WTC11 (cell line): ENCODE measurements at regions not wholly inside any gene's neighbourhood (a gene's known extent, or its start where the extent isn't known, plus 50 kb on each side); places are given as distances from the start of the nearest gene placed in this dataset.

Source experiments
- ATAC-seq: fragments of 200-7000 bp; cut with Tn5 transposase; 2 replicates; pipeline ENCODE4 v1.10.0; 2021; ENCODE audit warnings: mild to moderate bottlenecking, moderate library complexity
- CTCF ChIA-PET: fragments of 300-600 bp; sonication (Branson Sonifier 250); formaldehyde crosslinking; loops from one replicate; lab custom pipeline; 2021; ENCODE audit warnings: antibody characterized with exemption; lab: Charles Lee
- POLR2A ChIA-PET: fragments of 350-600 bp; sonication (Branson Sonifier 250); formaldehyde crosslinking; loops from one replicate; lab custom pipeline; 2021; ENCODE audit warnings: antibody characterized with exemption; lab: Charles Lee
- DNase-seq: peaks from one replicate; pipeline ENCODE4 v3.0.0; 2021; ENCODE audit warnings: low spot score
- H3K27ac Mint-ChIP-seq: 2 replicates; pipeline ENCODE4 v1.8.0; 2021; ENCODE audit warnings: mixed read lengths
- H3K27me3 Mint-ChIP-seq: 2 replicates; pipeline ENCODE4 v1.8.0; 2021; ENCODE audit warnings: low read depth, mild to moderate bottlenecking, moderate library complexity, mixed read lengths
- H3K36me3 Mint-ChIP-seq: 2 replicates; pipeline ENCODE4 v1.8.0; 2021; ENCODE audit warnings: mixed read lengths
- H3K4me1 Mint-ChIP-seq: 2 replicates; pipeline ENCODE4 v1.8.0; 2022; ENCODE audit warnings: mixed read lengths
- H3K4me3 Mint-ChIP-seq: 2 replicates; pipeline ENCODE4 v1.8.0; 2021; ENCODE audit warnings: mild to moderate bottlenecking, moderate library complexity, mixed read lengths
- H3K9me3 Mint-ChIP-seq: 2 replicates; pipeline ENCODE4 v1.8.0; 2021; ENCODE audit warnings: mixed read lengths
- ATF1 ChIP-seq: sonication (generic); formaldehyde crosslinking; IDR thresholded peaks from 2 replicates; pipeline ENCODE4 v1.8.1; 2023; ENCODE audit warnings: mild to moderate bottlenecking, moderate library complexity, missing genetic modification reagents
- EMX1 ChIP-seq: fragments of 250-450 bp; sonication (Bioruptor Pico); IDR thresholded peaks from 2 replicates; pipeline ENCODE4 v1.8.0; 2021; ENCODE audit warnings: mild to moderate bottlenecking
- FOXK1 ChIP-seq: sonication (generic); formaldehyde crosslinking; IDR thresholded peaks from 2 replicates; pipeline ENCODE4 v1.8.0; 2022; ENCODE audit warnings: mild to moderate bottlenecking, moderate library complexity, missing genetic modification reagents
- IRF2 ChIP-seq: sonication (generic); formaldehyde crosslinking; IDR thresholded peaks from 2 replicates; pipeline ENCODE4 v1.8.0; 2022; ENCODE audit warnings: low read depth, missing genetic modification reagents, borderline replicate concordance
- JUN ChIP-seq: sonication (generic); formaldehyde crosslinking; IDR thresholded peaks from 2 replicates; pipeline ENCODE4 v1.8.0; 2023; ENCODE audit warnings: mild to moderate bottlenecking, missing genetic modification reagents
- KAT7 ChIP-seq: sonication (generic); formaldehyde crosslinking; IDR thresholded peaks from 2 replicates; pipeline ENCODE4 v1.8.1; 2023; ENCODE audit warnings: missing genetic modification reagents, mild to moderate bottlenecking, borderline replicate concordance
- MXD4 ChIP-seq: fragments of 250-450 bp; sonication (Bioruptor Pico); IDR thresholded peaks from 2 replicates; pipeline ENCODE4 v1.8.0; 2021; ENCODE audit warnings: mild to moderate bottlenecking, moderate library complexity, borderline replicate concordance
- NFATC4 ChIP-seq: fragments of 250-450 bp; sonication (Bioruptor Pico); IDR thresholded peaks from 2 replicates; pipeline ENCODE4 v1.9.0; 2021; ENCODE audit warnings: mild to moderate bottlenecking
- NFE2L1 ChIP-seq: sonication (generic); formaldehyde crosslinking; IDR thresholded peaks from 2 replicates; pipeline ENCODE4 v1.8.1; 2023; ENCODE audit warnings: missing genetic modification reagents
- NFYB ChIP-seq: sonication (generic); formaldehyde crosslinking; conservative IDR thresholded peaks from 2 replicates; pipeline ENCODE4 v1.8.0; 2022; ENCODE audit warnings: low read depth, missing genetic modification reagents
- SMAD4 ChIP-seq: sonication (generic); formaldehyde crosslinking; IDR thresholded peaks from 2 replicates; pipeline ENCODE4 v1.8.0; 2022; ENCODE audit warnings: mild to moderate bottlenecking, missing genetic modification reagents
- SOX15 ChIP-seq: fragments of 250-450 bp; sonication (Bioruptor Pico); IDR thresholded peaks from 2 replicates; pipeline ENCODE4 v1.9.0; 2021; ENCODE audit warnings: mild to moderate bottlenecking
- TEAD4 ChIP-seq: sonication (generic); formaldehyde crosslinking; IDR thresholded peaks from 2 replicates; pipeline ENCODE4 v1.8.0; 2022; ENCODE audit warnings: mild to moderate bottlenecking, missing genetic modification reagents
- ZBTB21 ChIP-seq: sonication (generic); formaldehyde crosslinking; IDR thresholded peaks from 2 replicates; pipeline ENCODE4 v1.8.1; 2023; ENCODE audit warnings: mild to moderate bottlenecking, missing genetic modification reagents, borderline replicate concordance
- ZNF317 ChIP-seq: sonication (generic); formaldehyde crosslinking; IDR thresholded peaks from 2 replicates; pipeline ENCODE4 v1.8.1; 2023; ENCODE audit warnings: low read depth, mild to moderate bottlenecking, moderate library complexity, missing genetic modification reagents, borderline replicate concordance
- TF ChIP-seq, protein P1 (sequence below): fragments of 250-450 bp; sonication (Bioruptor Pico); IDR thresholded peaks from 2 replicates; pipeline ENCODE4 v2.1.2; 2022; ENCODE audit warnings: mild to moderate bottlenecking, moderate library complexity
- TF ChIP-seq, protein P2 (sequence below): sonication (generic); formaldehyde crosslinking; IDR thresholded peaks from 2 replicates; pipeline ENCODE4 v1.8.0; 2023; ENCODE audit warnings: missing genetic modification reagents
- TF ChIP-seq, protein P3 (sequence below): fragments of 250-450 bp; sonication (Bioruptor Pico); IDR thresholded peaks from 2 replicates; pipeline ENCODE4 v1.9.0; 2021; ENCODE audit warnings: mild to moderate bottlenecking, borderline replicate concordance
- TF ChIP-seq, protein P4 (sequence below): sonication (generic); formaldehyde crosslinking; IDR thresholded peaks from 2 replicates; pipeline ENCODE4 v1.8.0; 2022; ENCODE audit warnings: mild to moderate bottlenecking, missing genetic modification reagents

DNA sequence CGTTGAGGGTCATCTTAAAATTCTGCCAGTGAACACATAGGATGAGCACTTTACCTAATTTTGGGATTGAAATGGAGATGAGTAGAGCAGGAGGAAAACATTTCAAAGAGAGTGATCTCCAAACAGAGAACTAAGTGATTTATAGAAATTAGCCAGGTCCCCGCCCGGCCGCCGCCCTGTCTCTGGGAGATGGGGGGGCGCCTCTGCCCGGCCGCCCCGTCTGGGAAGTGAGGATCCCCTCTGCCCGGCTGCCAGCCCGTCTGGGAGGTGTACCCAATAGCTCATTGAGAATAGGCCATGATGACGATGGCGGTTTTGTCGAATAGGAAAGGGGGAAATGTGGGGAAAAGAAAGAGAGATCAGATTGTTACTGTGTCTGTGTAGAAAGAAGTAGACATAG is 276.7 kb upstream of the C11orf87 start:
- no peak overlapping the region for H3K27ac Mint-ChIP-seq
- H3K27me3 Mint-ChIP-seq, result no peaks in the 10 kb centered on the region; the same call in 1 of the 2 replicates
- POLR2A ChIA-PET, result no interaction called here
- CTCF ChIA-PET, result no interaction called here
- 0 out of 2 replicates have a peak, but pooled peaks cover 3% of the 10 kb centered on the region for H3K9me3 Mint-ChIP-seq
- DNase-seq, result no peak
- peaks cover 20% of the 10 kb centered on the region for H3K4me1 Mint-ChIP-seq
- TF ChIP-seq MXD4 (CRISPR knock-in tag) (no peak), TEAD4 (CRISPR knock-in tag) (no peak), FOXK1 (CRISPR knock-in tag) (no peak), NFATC4 (no peak), NFYB (CRISPR knock-in tag) (no peak), NFE2L1 (CRISPR knock-in tag) (no peak), SMAD4 (CRISPR knock-in tag) (no peak), ZBTB21 (CRISPR knock-in tag) (no peak)
- TF ChIP-seq, protein P1, sequence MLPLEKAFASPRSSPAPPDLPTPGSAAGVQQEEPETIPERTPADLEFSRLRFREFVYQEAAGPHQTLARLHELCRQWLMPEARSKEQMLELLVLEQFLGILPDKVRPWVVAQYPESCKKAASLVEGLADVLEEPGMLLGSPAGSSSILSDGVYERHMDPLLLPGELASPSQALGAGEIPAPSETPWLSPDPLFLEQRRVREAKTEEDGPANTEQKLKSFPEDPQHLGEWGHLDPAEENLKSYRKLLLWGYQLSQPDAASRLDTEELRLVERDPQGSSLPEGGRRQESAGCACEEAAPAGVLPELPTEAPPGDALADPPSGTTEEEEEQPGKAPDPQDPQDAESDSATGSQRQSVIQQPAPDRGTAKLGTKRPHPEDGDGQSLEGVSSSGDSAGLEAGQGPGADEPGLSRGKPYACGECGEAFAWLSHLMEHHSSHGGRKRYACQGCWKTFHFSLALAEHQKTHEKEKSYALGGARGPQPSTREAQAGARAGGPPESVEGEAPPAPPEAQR (CRISPR knock-in tag), result no peak
- TF ChIP-seq, protein P2, sequence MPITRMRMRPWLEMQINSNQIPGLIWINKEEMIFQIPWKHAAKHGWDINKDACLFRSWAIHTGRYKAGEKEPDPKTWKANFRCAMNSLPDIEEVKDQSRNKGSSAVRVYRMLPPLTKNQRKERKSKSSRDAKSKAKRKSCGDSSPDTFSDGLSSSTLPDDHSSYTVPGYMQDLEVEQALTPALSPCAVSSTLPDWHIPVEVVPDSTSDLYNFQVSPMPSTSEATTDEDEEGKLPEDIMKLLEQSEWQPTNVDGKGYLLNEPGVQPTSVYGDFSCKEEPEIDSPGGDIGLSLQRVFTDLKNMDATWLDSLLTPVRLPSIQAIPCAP, result no peak
- TF ChIP-seq, protein P3, sequence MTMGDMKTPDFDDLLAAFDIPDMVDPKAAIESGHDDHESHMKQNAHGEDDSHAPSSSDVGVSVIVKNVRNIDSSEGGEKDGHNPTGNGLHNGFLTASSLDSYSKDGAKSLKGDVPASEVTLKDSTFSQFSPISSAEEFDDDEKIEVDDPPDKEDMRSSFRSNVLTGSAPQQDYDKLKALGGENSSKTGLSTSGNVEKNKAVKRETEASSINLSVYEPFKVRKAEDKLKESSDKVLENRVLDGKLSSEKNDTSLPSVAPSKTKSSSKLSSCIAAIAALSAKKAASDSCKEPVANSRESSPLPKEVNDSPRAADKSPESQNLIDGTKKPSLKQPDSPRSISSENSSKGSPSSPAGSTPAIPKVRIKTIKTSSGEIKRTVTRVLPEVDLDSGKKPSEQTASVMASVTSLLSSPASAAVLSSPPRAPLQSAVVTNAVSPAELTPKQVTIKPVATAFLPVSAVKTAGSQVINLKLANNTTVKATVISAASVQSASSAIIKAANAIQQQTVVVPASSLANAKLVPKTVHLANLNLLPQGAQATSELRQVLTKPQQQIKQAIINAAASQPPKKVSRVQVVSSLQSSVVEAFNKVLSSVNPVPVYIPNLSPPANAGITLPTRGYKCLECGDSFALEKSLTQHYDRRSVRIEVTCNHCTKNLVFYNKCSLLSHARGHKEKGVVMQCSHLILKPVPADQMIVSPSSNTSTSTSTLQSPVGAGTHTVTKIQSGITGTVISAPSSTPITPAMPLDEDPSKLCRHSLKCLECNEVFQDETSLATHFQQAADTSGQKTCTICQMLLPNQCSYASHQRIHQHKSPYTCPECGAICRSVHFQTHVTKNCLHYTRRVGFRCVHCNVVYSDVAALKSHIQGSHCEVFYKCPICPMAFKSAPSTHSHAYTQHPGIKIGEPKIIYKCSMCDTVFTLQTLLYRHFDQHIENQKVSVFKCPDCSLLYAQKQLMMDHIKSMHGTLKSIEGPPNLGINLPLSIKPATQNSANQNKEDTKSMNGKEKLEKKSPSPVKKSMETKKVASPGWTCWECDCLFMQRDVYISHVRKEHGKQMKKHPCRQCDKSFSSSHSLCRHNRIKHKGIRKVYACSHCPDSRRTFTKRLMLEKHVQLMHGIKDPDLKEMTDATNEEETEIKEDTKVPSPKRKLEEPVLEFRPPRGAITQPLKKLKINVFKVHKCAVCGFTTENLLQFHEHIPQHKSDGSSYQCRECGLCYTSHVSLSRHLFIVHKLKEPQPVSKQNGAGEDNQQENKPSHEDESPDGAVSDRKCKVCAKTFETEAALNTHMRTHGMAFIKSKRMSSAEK (CRISPR knock-in tag), result no peak
- TF ChIP-seq, protein P4, sequence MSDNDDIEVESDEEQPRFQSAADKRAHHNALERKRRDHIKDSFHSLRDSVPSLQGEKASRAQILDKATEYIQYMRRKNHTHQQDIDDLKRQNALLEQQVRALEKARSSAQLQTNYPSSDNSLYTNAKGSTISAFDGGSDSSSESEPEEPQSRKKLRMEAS (CRISPR knock-in tag), result no peak
- ATAC-seq, result no peak
- no peaks in the 10 kb centered on the region for H3K36me3 Mint-ChIP-seq
- H3K4me3 Mint-ChIP-seq, result no peak overlapping the region

DNA sequence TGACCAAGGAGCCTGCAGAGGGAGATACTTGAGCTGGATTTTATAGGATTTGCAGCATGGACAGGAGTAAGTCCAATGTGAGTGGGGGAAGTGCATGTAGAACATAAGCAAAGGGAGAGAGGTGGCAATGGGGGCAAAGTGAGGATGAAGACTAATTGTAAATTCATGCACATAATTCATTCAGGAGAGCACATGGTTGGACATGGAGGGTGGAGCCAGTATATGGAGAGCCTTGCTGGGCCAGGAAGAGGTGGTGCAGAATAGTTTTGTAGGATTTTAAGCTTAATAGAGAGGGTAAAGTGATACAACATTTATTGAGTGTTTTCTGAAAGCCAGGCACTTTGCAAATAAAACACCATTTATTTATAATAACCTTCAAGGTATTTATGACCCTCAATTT is 274.3 kb upstream of the C11orf87 start:
- Mint-ChIP-seq H3K27me3 (no peaks in the 10 kb centered on the region; the same call in 1 of the 2 replicates), H3K27ac (no peak overlapping the region), H3K36me3 (no peaks in the 10 kb centered on the region), H3K9me3 (peaks cover 8% of the 10 kb centered on the region), H3K4me1 (peaks cover 15% of the 10 kb centered on the region), H3K4me3 (no peak overlapping the region)
- no peak for DNase-seq
- ChIA-PET POLR2A (interaction anchor here (0.6 to 0.7 kb wide), 2 partner anchors 30 to 665 kb away, joined by 3 read pairs; no protein-coding TSS in a partner anchor), CTCF (no interaction called here)
- ATAC-seq, result no peak
- TF ChIP-seq ATF1 (CRISPR knock-in tag) (no peak), SOX15 (CRISPR knock-in tag) (no peak), EMX1 (CRISPR knock-in tag) (no peak), KAT7 (CRISPR knock-in tag) (no peak), IRF2 (CRISPR knock-in tag) (no peak), JUN (no peak), SMAD4 (CRISPR knock-in tag) (no peak), ZNF317 (CRISPR knock-in tag) (no peak)
- TF ChIP-seq, protein P2, result no peak
- TF ChIP-seq, all 79 proteins: peak for 0
